GM23248 (cell line): ENCODE measurements at regions not wholly inside any gene's neighbourhood (a gene's known extent, or its start where the extent isn't known, plus 50 kb on each side); places are given as distances from the start of the nearest gene placed in this dataset.
A peak's percentile ranks its signal among the peaks of the same experiment; 100 is the strongest.
"Not testable (repeated sequence)": the region's sequence is repeated elsewhere in the genome, so short reads cannot be mapped to it uniquely, and the experiment has no call there.

Experiments used
- DNase-seq: peaks from one replicate; pipeline ENCODE4 v3.0.0-alpha.2; 2015
- H2AFZ ChIP-seq: fragments of 200-600 bp; sonication (generic); 2 replicates; pipeline ENCODE4 v1.6.1; 2016; ENCODE audit warnings: antibody characterized with exemption
- H3F3A ChIP-seq: fragments of 200-600 bp; sonication (generic); 2 replicates; pipeline ENCODE4 v1.6.1; 2016; ENCODE audit warnings: mild to moderate bottlenecking, antibody characterized with exemption, mixed run types; ENCODE audit not compliant: insufficient read depth
- H3K27ac ChIP-seq: fragments of 200-600 bp; sonication (generic); 2 replicates; pipeline ENCODE4 v1.5.1; 2016; ENCODE audit warnings: mild to moderate bottlenecking
- H3K27me3 ChIP-seq: fragments of 200-600 bp; sonication (generic); replicated peaks from 2 replicates; pipeline ENCODE4 v1.6.1; 2016; ENCODE audit warnings: mild to moderate bottlenecking; ENCODE audit not compliant: insufficient read depth
- H3K36me3 ChIP-seq: fragments of 200-600 bp; sonication (generic); 2 replicates; pipeline ENCODE4 v1.6.1; 2016; ENCODE audit warnings: low read depth, mild to moderate bottlenecking
- H3K4me1 ChIP-seq: fragments of 200-600 bp; sonication (generic); 2 replicates; pipeline ENCODE4 v1.6.1; 2016; ENCODE audit warnings: mild to moderate bottlenecking; ENCODE audit not compliant: insufficient read depth
- H3K4me2 ChIP-seq: fragments of 200-600 bp; sonication (generic); one replicate; pipeline ENCODE4 v1.6.1; 2016; ENCODE audit warnings: mild to moderate bottlenecking; ENCODE audit not compliant: unreplicated experiment
- H3K4me3 ChIP-seq: fragments of 200-600 bp; sonication (generic); 2 replicates; pipeline ENCODE4 v1.5.1; 2016; ENCODE audit warnings: mild to moderate bottlenecking
- H3K79me2 ChIP-seq: fragments of 200-600 bp; sonication (generic); 2 replicates; pipeline ENCODE4 v1.6.1; 2016; ENCODE audit warnings: mild to moderate bottlenecking; ENCODE audit not compliant: insufficient read depth
- H3K9ac ChIP-seq: fragments of 200-600 bp; sonication (generic); 2 replicates; pipeline ENCODE4 v1.6.1; 2016; ENCODE audit warnings: mild to moderate bottlenecking
- H3K9me2 ChIP-seq: fragments of 200-600 bp; sonication (generic); 2 replicates; pipeline ENCODE4 v1.6.1; 2016; ENCODE audit warnings: mixed run types, mild to moderate bottlenecking, moderate library complexity; ENCODE audit not compliant: insufficient read depth
- H3K9me3 ChIP-seq: fragments of 200-600 bp; sonication (generic); one replicate; pipeline ENCODE4 v1.6.1; 2017; ENCODE audit warnings: low read depth
- H4K20me1 ChIP-seq: fragments of 200-600 bp; sonication (generic); 2 replicates; pipeline ENCODE4 v1.6.0; 2016; ENCODE audit not compliant: insufficient read depth
- WGBS, 2 experiments: methylation state at CpG; one replicate each; pipeline ENCODE4 v1.1.6; 2015 to 2017; ENCODE audit warnings: low lambda C conversion rate in 2 of 2, low coverage in 1 of 2; ENCODE audit errors: missing lambda C conversion rate in 2 of 2; 5-methylcytosine and 5-hydroxymethylcytosine counted together
- in situ Hi-C: fragments of 300-500 bp; cut with MboI; formaldehyde crosslinking; loops from 2 replicates; pipeline ENCODE4 v1.15.0; 2020

DNA sequence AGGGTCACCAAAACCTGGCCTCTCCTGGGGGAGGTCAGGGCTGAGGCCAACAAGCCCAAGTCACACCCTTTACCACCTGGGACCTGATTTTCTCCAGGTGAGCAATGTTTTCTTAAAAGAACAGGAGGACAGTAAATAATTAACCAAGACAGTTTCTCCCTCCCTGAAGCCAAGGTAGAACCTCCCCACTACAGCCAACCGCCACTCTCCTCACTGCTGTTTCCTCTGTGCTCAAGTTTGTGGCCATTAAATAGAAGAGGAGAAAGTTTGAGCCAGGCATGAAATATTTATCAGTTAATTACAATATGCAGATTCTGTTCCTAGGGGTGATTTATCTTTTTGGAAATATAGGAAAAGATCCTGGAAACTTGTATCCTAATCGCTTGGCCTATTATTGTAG lies 150.6 kb upstream of the ANKRD20A1 start:
- no CpG with 5 or more reads among the region's 2 CpGs for WGBS, 2 experiments
- not testable (repeated sequence) for H3K4me2 ChIP-seq, H3K4me3 ChIP-seq

GRCh38 chr9:67711429-67711828 lies 147.3 kb upstream of the ANKRD20A1 start:
- H3K79me2 ChIP-seq, H3K4me2 ChIP-seq, H3K9me3 ChIP-seq, DNase-seq, H3K4me1 ChIP-seq, H3K9ac ChIP-seq, H4K20me1 ChIP-seq, H2AFZ ChIP-seq, H3K9me2 ChIP-seq, H3K36me3 ChIP-seq, H3K27me3 ChIP-seq, H3K4me3 ChIP-seq, H3F3A ChIP-seq, H3K27ac ChIP-seq, in situ Hi-C loops: not testable (repeated sequence)
- whole genome bisulfite sequencing, 2 experiments, result 22 to 32% methylated on average over 11 to 15 of the region's 32 CpGs

More for the DNA sequence above, 150.6 kb upstream of the ANKRD20A1 start:
- H3K27ac ChIP-seq, H3K9me3 ChIP-seq, H4K20me1 ChIP-seq, H3K27me3 ChIP-seq, H3K9ac ChIP-seq, DNase-seq, H3K4me1 ChIP-seq, H2AFZ ChIP-seq, H3K9me2 ChIP-seq, H3K36me3 ChIP-seq, H3K79me2 ChIP-seq, in situ Hi-C loops, H3F3A ChIP-seq: not testable (repeated sequence)

DNA sequence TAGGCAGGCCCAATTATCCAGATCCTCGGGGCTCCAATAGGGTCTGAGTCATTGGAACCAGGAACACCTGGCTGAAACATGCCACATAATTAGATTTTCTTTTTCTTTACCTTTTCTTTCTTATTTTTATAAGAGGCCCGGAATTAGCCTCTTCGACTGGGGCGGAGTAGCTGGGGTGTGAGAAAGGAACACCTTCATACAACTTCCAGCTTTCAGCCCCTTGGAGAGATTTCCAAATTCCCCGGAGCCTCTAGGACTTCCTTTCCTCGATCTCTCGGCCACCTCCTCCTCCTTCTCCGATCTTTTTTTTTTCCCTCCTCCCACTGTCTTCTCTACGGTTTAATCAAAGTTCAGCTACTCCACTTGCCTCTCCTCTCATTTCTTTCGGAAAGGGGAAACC lies 146.8 kb upstream of the ANKRD20A1 start:
- H3K9ac ChIP-seq, H3K4me2 ChIP-seq, H4K20me1 ChIP-seq, H3K9me2 ChIP-seq, H3K4me3 ChIP-seq, DNase-seq, H3K9me3 ChIP-seq, H3K27me3 ChIP-seq, H3K4me1 ChIP-seq, in situ Hi-C loops, H3K79me2 ChIP-seq, H3F3A ChIP-seq, H3K36me3 ChIP-seq, H3K27ac ChIP-seq, H2AFZ ChIP-seq: not testable (repeated sequence)
- WGBS, 2 experiments, result 72 to 82% methylated on average over 7 to 8 of the region's 10 CpGs

- H3K4me1 ChIP-seq, H2AFZ ChIP-seq, H3K9me3 ChIP-seq, H3K4me3 ChIP-seq, H3K27ac ChIP-seq, in situ Hi-C loops, DNase-seq, H3K9ac ChIP-seq, H3K9me2 ChIP-seq, H3K79me2 ChIP-seq, H3F3A ChIP-seq, H4K20me1 ChIP-seq, H3K27me3 ChIP-seq, H3K4me2 ChIP-seq, H3K36me3 ChIP-seq: not testable (repeated sequence)
- WGBS, 2 experiments, result 64 to 70% methylated on average over 2 to 4 of the region's 9 CpGs
Measured at GRCh38 chr9:67712956-67713355, 145.8 kb upstream of the ANKRD20A1 start.

GRCh38 chr9:67717830-67718388 lies 140.8 kb upstream of the ANKRD20A1 start:
- WGBS, 2 experiments, result 26 to 38% methylated on average over 7 to 11 of the region's 28 CpGs
- H3K9me3 ChIP-seq, H3K4me2 ChIP-seq, DNase-seq, H3K27me3 ChIP-seq, H3F3A ChIP-seq, H3K9me2 ChIP-seq, H3K9ac ChIP-seq, H3K36me3 ChIP-seq, H4K20me1 ChIP-seq, H3K27ac ChIP-seq, H3K4me1 ChIP-seq, H3K4me3 ChIP-seq, H3K79me2 ChIP-seq, H2AFZ ChIP-seq, in situ Hi-C loops: not testable (repeated sequence)

DNA sequence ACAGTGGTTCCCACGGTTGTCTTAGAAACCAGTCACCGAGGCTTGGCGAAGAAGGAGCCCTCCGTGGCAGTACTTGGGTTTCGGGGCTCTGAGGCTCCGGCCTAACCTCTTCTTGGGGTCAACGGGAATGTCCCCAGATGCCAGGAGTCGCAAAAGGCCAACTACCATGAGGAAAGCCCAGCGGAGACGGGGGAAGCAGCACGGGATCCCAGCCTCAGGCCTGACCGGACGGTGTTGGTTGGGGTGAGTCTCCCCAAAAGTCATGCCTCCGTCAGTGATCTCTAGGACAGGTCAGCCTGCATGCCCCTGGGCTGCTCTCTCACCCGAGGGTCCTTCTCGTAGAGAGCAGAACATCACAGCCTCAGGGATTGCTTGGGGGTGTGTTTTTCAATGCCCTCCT lies 138.2 kb upstream of the ANKRD20A1 start:
- H3K4me2 ChIP-seq, H3K9me2 ChIP-seq, H3K27me3 ChIP-seq, H3K9me3 ChIP-seq, in situ Hi-C loops, H3K27ac ChIP-seq, H3K4me3 ChIP-seq, H3K36me3 ChIP-seq, H3K9ac ChIP-seq, H2AFZ ChIP-seq, H3F3A ChIP-seq, H4K20me1 ChIP-seq, H3K79me2 ChIP-seq, H3K4me1 ChIP-seq, DNase-seq: not testable (repeated sequence)
- WGBS, 2 experiments, result 75 to 79% methylated on average over 16 of the region's 16 CpGs

GRCh38 chr9:67722460-67723090 lies 136.2 kb upstream of the ANKRD20A1 start:
- no CpG with 5 or more reads among the region's 41 CpGs for WGBS, 2 experiments
- H3K27me3 ChIP-seq, H3F3A ChIP-seq, H3K79me2 ChIP-seq, H3K9me2 ChIP-seq, H4K20me1 ChIP-seq, DNase-seq, H3K9ac ChIP-seq, H3K4me2 ChIP-seq, H3K4me1 ChIP-seq, H3K4me3 ChIP-seq, H3K9me3 ChIP-seq, in situ Hi-C loops, H2AFZ ChIP-seq, H3K36me3 ChIP-seq, H3K27ac ChIP-seq: not testable (repeated sequence)

DNA sequence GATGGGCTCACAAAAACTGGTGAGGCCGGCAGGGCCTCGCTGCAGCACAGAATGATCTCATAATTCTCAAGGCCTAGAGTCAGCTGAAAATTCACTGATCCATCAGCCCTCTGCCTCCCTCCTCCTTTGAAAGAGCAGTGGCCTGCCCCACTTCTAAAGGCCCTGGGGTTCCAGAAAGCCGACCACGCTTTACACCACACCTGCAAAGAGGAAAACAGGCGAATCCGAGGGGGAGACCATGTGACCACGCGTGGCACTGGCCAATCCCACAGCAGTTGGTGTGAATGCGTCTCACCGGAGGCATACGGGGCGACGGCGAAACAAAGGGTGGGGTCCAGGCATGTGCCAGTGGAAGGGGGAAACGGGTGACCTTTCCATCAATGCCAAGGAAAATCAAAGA lies 135.5 kb upstream of the ANKRD20A1 start:
- Histone ChIP-seq H3K4me3 (peak overlapping the region; percentile 79), H3K27ac (peak overlapping the region; percentile 62), H3K4me2 (peak overlapping the region; percentile 78), H2AFZ (peak overlapping the region; percentile 77; the same call in 1 of the 2 replicates), H3K9ac (peak overlapping the region; percentile 79)
- H3K79me2 ChIP-seq, H3K9me2 ChIP-seq, H3K36me3 ChIP-seq, H3K27me3 ChIP-seq, DNase-seq, in situ Hi-C loops, H4K20me1 ChIP-seq, H3K4me1 ChIP-seq, H3K9me3 ChIP-seq, H3F3A ChIP-seq: not testable (repeated sequence)
- WGBS, 2 experiments, result 1 to 3% methylated on average over 8 of the region's 15 CpGs
